NCI-H1436 (cell line): ENCODE measurements at regions not wholly inside any gene's neighbourhood (a gene's known extent, or its start where the extent isn't known, plus 50 kb on each side); places are given as distances from the start of the nearest gene placed in this dataset.
"Not testable (repeated sequence)": the region's sequence is repeated elsewhere in the genome, so short reads cannot be mapped to it uniquely, and the experiment has no call there.

Experiments used
- DNase-seq: peaks from one replicate; lab custom pipeline; 2025; lab: John Stamatoyannopoulos, UW

- DNase-seq, result not testable (repeated sequence)
Observed at GRCh38 chr14:105752420-105752819, 226.0 kb downstream of the TMEM121 start.

- no peak for DNase-seq
Observed at GRCh38 chr14:105760691-105761344, 234.4 kb downstream of the TMEM121 start.

- DNase-seq, result not testable (repeated sequence)
Observed at GRCh38 chr14:105761345-105761740, 235.0 kb downstream of the TMEM121 start.

- no peak for DNase-seq
Observed at GRCh38 chr14:105761842-105762241, 235.5 kb downstream of the TMEM121 start.

GRCh38 chr14:105762262-105762661 is 235.9 kb downstream of the TMEM121 start:
- DNase-seq, result not testable (repeated sequence)

- not testable (repeated sequence) for DNase-seq
Observed at GRCh38 chr14:105764254-105764901, 238.0 kb downstream of the TMEM121 start.

- not testable (repeated sequence) for DNase-seq
Observed at GRCh38 chr14:105765072-105765825, 238.9 kb downstream of the TMEM121 start.

- no peak for DNase-seq
Observed at GRCh38 chr14:105765893-105766614, 239.7 kb downstream of the TMEM121 start.

GRCh38 chr14:105767315-105767714 is 240.9 kb downstream of the TMEM121 start:
- DNase-seq, result no peak

- not testable (repeated sequence) for DNase-seq
Observed at GRCh38 chr14:105768039-105768438, 241.7 kb downstream of the TMEM121 start.

GRCh38 chr14:105769061-105769730 is 242.8 kb downstream of the TMEM121 start:
- not testable (repeated sequence) for DNase-seq

- DNase-seq, result not testable (repeated sequence)
Observed at GRCh38 chr14:105770619-105771216, 244.3 kb downstream of the TMEM121 start.

- not testable (repeated sequence) for DNase-seq
Observed at GRCh38 chr14:105771261-105772226, 245.2 kb downstream of the TMEM121 start.

- not testable (repeated sequence) for DNase-seq
Observed at GRCh38 chr14:105772710-105773250, 246.4 kb downstream of the TMEM121 start.

GRCh38 chr14:105773584-105773983 is 247.2 kb downstream of the TMEM121 start:
- DNase-seq, result no peak

- DNase-seq, result no peak
Observed at GRCh38 chr14:105774001-105774400, 247.6 kb downstream of the TMEM121 start.

- DNase-seq, result not testable (repeated sequence)
Observed at GRCh38 chr14:105774585-105775348, 248.4 kb downstream of the TMEM121 start.

- not testable (repeated sequence) for DNase-seq
Observed at GRCh38 chr14:105775349-105775923, 249.1 kb downstream of the TMEM121 start.
